ENCODE measurements at regions not wholly inside any gene's neighbourhood (a gene's known extent, or its start where the extent isn't known, plus 50 kb on each side); places are given as distances from the start of the nearest gene placed in this dataset.

GRCh38 chr5:109987970-109988369 is 298.2 kb downstream of the MAN2A1 start:
- no peak overlapping the region for H3K4me3 ChIP-seq (ENCODE audit: low read depth, low read length, poor library complexity, severe bottlenecking)
- H3K27ac ChIP-seq (ENCODE audit: low read depth, low read length, poor library complexity, severe bottlenecking) = no peak overlapping the region
- H4K20me1 ChIP-seq (ENCODE audit: insufficient read depth, low read length) = no peaks in the 10 kb centered on the region
- CTCF ChIA-PET (ENCODE audit: unreplicated experiment) = no interaction called here
- TF ChIP-seq CTCF (conservative IDR thresholded peaks at IDR 0.05; ENCODE audit: low read length) (no peak), EZH2phosphoT487 (IDR thresholded peaks at IDR 0.05; ENCODE audit: borderline replicate concordance, low read depth, low read length) (no peak)
- no peaks in the 10 kb centered on the region for H3K9me2 ChIP-seq (ENCODE audit: insufficient read depth, low read length)
- POLR2A ChIA-PET = interaction anchor here (0.6 kb wide), 1 partner anchor 57 kb away, joined by 3 read pairs; no protein-coding TSS in a partner anchor
- no peak for DNase-seq (ENCODE audit: low spot score)
- no peak overlapping the region for H2AFZ ChIP-seq (ENCODE audit: low read length)
- no peaks in the 10 kb centered on the region for H3K36me3 ChIP-seq (ENCODE audit: insufficient read depth, low read length)
- H3K9me3 ChIP-seq (ENCODE audit: low read length) = no peaks in the 10 kb centered on the region
- no peaks in the 10 kb centered on the region for H3K79me2 ChIP-seq (ENCODE audit: insufficient read depth, low read depth, low read length)
- no TSS peak for BruUV-seq (replicated peaks)
- H3K4me2 ChIP-seq (ENCODE audit: low read length) = no peak overlapping the region
- intact Hi-C loops (cut with micrococcal nuclease; ENCODE audit: unreplicated experiment) = no loop called here
- no peaks in the 10 kb centered on the region for H3K4me1 ChIP-seq (ENCODE audit: insufficient read depth, low read length, poor library complexity, severe bottlenecking)

GRCh38 chr5:109989161-109989560 is 299.4 kb downstream of the MAN2A1 start:
- H3K36me3 ChIP-seq (ENCODE audit: insufficient read depth, low read length) = no peaks in the 10 kb centered on the region
- H3K9me2 ChIP-seq (ENCODE audit: insufficient read depth, low read length) = no peaks in the 10 kb centered on the region
- H4K20me1 ChIP-seq (ENCODE audit: insufficient read depth, low read length) = no peaks in the 10 kb centered on the region
- H3K79me2 ChIP-seq (ENCODE audit: insufficient read depth, low read depth, low read length) = no peaks in the 10 kb centered on the region
- no TSS peak for BruUV-seq (replicated peaks)
- intact Hi-C loops (cut with micrococcal nuclease; ENCODE audit: unreplicated experiment) = no loop called here
- H3K4me3 ChIP-seq (ENCODE audit: low read depth, low read length, poor library complexity, severe bottlenecking) = no peak overlapping the region
- DNase-seq (ENCODE audit: low spot score) = no peak
- H3K27ac ChIP-seq (ENCODE audit: low read depth, low read length, poor library complexity, severe bottlenecking) = no peak overlapping the region
- POLR2A ChIA-PET = interaction anchor here (0.6 to 1.4 kb wide), 2 partner anchors 9 to 120 kb away, joined by 3 to 5 read pairs; no protein-coding TSS in a partner anchor
- H3K4me2 ChIP-seq (ENCODE audit: low read length) = no peak overlapping the region
- no peaks in the 10 kb centered on the region for H3K9me3 ChIP-seq (ENCODE audit: low read length)
- CTCF ChIA-PET (ENCODE audit: unreplicated experiment) = no interaction called here
- H3K4me1 ChIP-seq (ENCODE audit: insufficient read depth, low read length, poor library complexity, severe bottlenecking) = no peaks in the 10 kb centered on the region
- TF ChIP-seq EZH2phosphoT487 (IDR thresholded peaks at IDR 0.05; ENCODE audit: borderline replicate concordance, low read depth, low read length) (no peak), CTCF (conservative IDR thresholded peaks at IDR 0.05; ENCODE audit: low read length) (no peak)
- H2AFZ ChIP-seq (ENCODE audit: low read length) = no peak overlapping the region

- Histone ChIP-seq H3K4me3 (ENCODE audit: low read depth, low read length, poor library complexity, severe bottlenecking) (no peak overlapping the region), H3K4me1 (ENCODE audit: insufficient read depth, low read length, poor library complexity, severe bottlenecking) (no peaks in the 10 kb centered on the region), H3K9me2 (ENCODE audit: insufficient read depth, low read length) (no peaks in the 10 kb centered on the region), H2AFZ (ENCODE audit: low read length) (no peak overlapping the region), H3K27ac (ENCODE audit: low read depth, low read length, poor library complexity, severe bottlenecking) (no peak overlapping the region), H3K9me3 (ENCODE audit: low read length) (no peaks in the 10 kb centered on the region), H3K4me2 (ENCODE audit: low read length) (no peak overlapping the region), H3K79me2 (ENCODE audit: insufficient read depth, low read depth, low read length) (no peaks in the 10 kb centered on the region), H3K36me3 (ENCODE audit: insufficient read depth, low read length) (no peaks in the 10 kb centered on the region), H4K20me1 (ENCODE audit: insufficient read depth, low read length) (no peaks in the 10 kb centered on the region)
- TF ChIP-seq CTCF (conservative IDR thresholded peaks at IDR 0.05; ENCODE audit: low read length) (no peak), EZH2phosphoT487 (IDR thresholded peaks at IDR 0.05; ENCODE audit: borderline replicate concordance, low read depth, low read length) (no peak)
- CTCF ChIA-PET (ENCODE audit: unreplicated experiment) = no interaction called here
- intact Hi-C loops (cut with micrococcal nuclease; ENCODE audit: unreplicated experiment) = no loop called here
- POLR2A ChIA-PET = no interaction called here
- no peak for DNase-seq (ENCODE audit: low spot score)
- no TSS peak for BruUV-seq (replicated peaks)
These were observed 300.4 kb downstream of the MAN2A1 start for GRCh38 chr5:109989994-109990722.
